B cell (primary cell): ENCODE measurements at regions not wholly inside any gene's neighbourhood (a gene's known extent, or its start where the extent isn't known, plus 50 kb on each side); places are given as distances from the start of the nearest gene placed in this dataset.

Experiments used
- ATAC-seq: fragments of 200-7000 bp; cut with Tn5 transposase; one replicate; pipeline ENCODE4 v1.10.0; 2021; ENCODE audit warnings: low read depth, mild to moderate bottlenecking, moderate number of reproducible peaks, moderate library complexity
- CTCF ChIA-PET: fragments of 350-600 bp; sonication (Branson Sonifier 250); formaldehyde crosslinking; loops from one replicate; lab custom pipeline; 2021; ENCODE audit warnings: antibody characterized with exemption, inconsistent platforms; lab: Charles Lee
- POLR2A ChIA-PET: fragments of 350-600 bp; sonication (Branson Sonifier 250); formaldehyde crosslinking; loops from one replicate; lab custom pipeline; 2021; ENCODE audit warnings: antibody characterized with exemption; lab: Charles Lee
- DNase-seq: peaks from one replicate; pipeline ENCODE4 v3.0.0; 2013
- H2AFZ ChIP-seq: 2 replicates; pipeline ENCODE4 v1.6.1; 2012; ENCODE audit warnings: mild to moderate bottlenecking, low read depth, low read length; ENCODE audit not compliant: insufficient read depth, poor library complexity, severe bottlenecking
- H3K27ac ChIP-seq, 2 donors: 1 replicate in 1 of 2; 2 replicates in 1 of 2; pipeline ENCODE4 v1.5.1; 2012 to 2013; ENCODE audit warnings: low read length in 2 of 2, mild to moderate bottlenecking in 2 of 2, moderate library complexity in 1 of 2
- H3K27me3 ChIP-seq, 4 experiments: fragments of 200-600 bp in 1 of 4; sonication (generic) in 1 of 4; replicated peaks in 1 of 4; 1 replicate in 2 of 4; 2 replicates in 2 of 4; pipeline versions ENCODE4 v1.6.1 to v1.7.0; 2013 to 2016; ENCODE audit warnings: low read length in 3 of 4, mild to moderate bottlenecking in 2 of 4, mixed read lengths in 1 of 4, moderate library complexity in 1 of 4; ENCODE audit not compliant: insufficient read depth in 4 of 4, control insufficient read depth in 3 of 4; ENCODE audit errors: control extremely low read depth in 1 of 4
- H3K36me3 ChIP-seq, 2 experiments: replicated peaks in 1 of 2; 1 replicate in 1 of 2; 2 replicates in 1 of 2; pipeline versions ENCODE4 v1.6.1 to v1.7.1; 2013; ENCODE audit warnings: low read length in 1 of 2; ENCODE audit not compliant: insufficient read depth in 2 of 2, control insufficient read depth in 1 of 2; ENCODE audit errors: control extremely low read depth in 1 of 2, extremely low read depth in 1 of 2
- H3K4me1 ChIP-seq, 2 donors: fragments of 200-600 bp in 1 of 2; sonication (generic) in 1 of 2; 1 replicate in 1 of 2; 2 replicates in 1 of 2; pipeline versions ENCODE4 v1.5.1 to v1.6.1; 2013 to 2017; ENCODE audit warnings: low read length in 2 of 2; ENCODE audit not compliant: control insufficient read depth in 2 of 2, insufficient read depth in 2 of 2
- H3K4me2 ChIP-seq: replicated peaks from 2 replicates; pipeline ENCODE3; 2012; ENCODE audit warnings: mild to moderate bottlenecking, low read depth, low read length; ENCODE audit not compliant: poor library complexity, severe bottlenecking
- H3K4me3 ChIP-seq, 5 experiments: fragments of 200-600 bp in 1 of 5; sonication (generic) in 1 of 5; 1 replicate in 3 of 5; 2 replicates in 2 of 5; pipeline versions ENCODE4 v1.5.1 to v1.7.0; 2011 to 2016; ENCODE audit warnings: low read length in 4 of 5, mild to moderate bottlenecking in 4 of 5, low read depth in 2 of 5, control low read depth in 1 of 5, moderate library complexity in 1 of 5; ENCODE audit not compliant: insufficient read depth in 1 of 5; ENCODE audit errors: control extremely low read depth in 1 of 5, extremely low read depth in 1 of 5
- H3K79me2 ChIP-seq: fragments of 200-600 bp; sonication (generic); one replicate; pipeline ENCODE4 v1.6.0; 2016; ENCODE audit warnings: low read length; ENCODE audit not compliant: control insufficient read depth, insufficient read depth
- H3K9ac ChIP-seq: fragments of 200-600 bp; sonication (generic); 2 replicates; pipeline ENCODE4 v1.6.1; 2017; ENCODE audit warnings: mild to moderate bottlenecking, low read length, moderate library complexity
- H3K9me3 ChIP-seq, 3 donors: one replicate each; pipeline versions ENCODE4 v1.6.1 to v1.7.1; 2013; ENCODE audit warnings: low read length in 2 of 3; ENCODE audit not compliant: control insufficient read depth in 2 of 3, insufficient read depth in 1 of 3; ENCODE audit errors: control extremely low read depth in 1 of 3
- H4K20me1 ChIP-seq: 2 replicates; pipeline ENCODE4 v1.6.0; 2012; ENCODE audit warnings: mild to moderate bottlenecking, low read length; ENCODE audit not compliant: insufficient read depth, control insufficient read depth, poor library complexity, severe bottlenecking
- H3K27ac Mint-ChIP-seq: one replicate; pipeline ENCODE4 v1.8.0; 2021; ENCODE audit warnings: mixed read lengths
- H3K27me3 Mint-ChIP-seq: one replicate; pipeline ENCODE4 v1.8.0; 2021; ENCODE audit warnings: mixed read lengths
- H3K4me1 Mint-ChIP-seq: one replicate; pipeline ENCODE4 v1.8.0; 2021; ENCODE audit warnings: mixed read lengths
- H3K4me3 Mint-ChIP-seq: one replicate; pipeline ENCODE4 v1.8.0; 2021; ENCODE audit warnings: mixed read lengths
- H3K9me3 Mint-ChIP-seq: one replicate; pipeline ENCODE4 v1.8.0; 2022; ENCODE audit warnings: mixed read lengths; ENCODE audit not compliant: insufficient read depth
- EZH2 ChIP-seq: IDR thresholded peaks from 2 replicates; pipeline ENCODE4 v1.6.1; 2012; ENCODE audit warnings: borderline replicate concordance, low read depth, mild to moderate bottlenecking, moderate library complexity, low read length; ENCODE audit not compliant: insufficient read depth, poor library complexity, severe bottlenecking
- WGBS: methylation state at CpG from one replicate; pipeline ENCODE4 v1.1.5; 2013; ENCODE audit warnings: missing lambda C conversion rate; ENCODE audit not compliant: insufficient coverage; 5-methylcytosine and 5-hydroxymethylcytosine counted together
- intact Hi-C: fragments of 100-400 bp; cut with micrococcal nuclease; formaldehyde crosslinking; loops from one replicate; pipeline ENCODE4 v1.10.0; 2022
- TF ChIP-seq, protein P1 (sequence below): fragments of 200-600 bp; IDR thresholded peaks from one replicate; pipeline ENCODE4 v1.8.0; 2022; ENCODE audit warnings: antibody characterized with exemption, mild to moderate bottlenecking

GRCh38 chrX:38856670-38857265 is 55.5 kb downstream of the MID1IP1 start:
- Mint-ChIP-seq H3K4me3 (no peak overlapping the region), H3K9me3 (no peaks in the 10 kb centered on the region), H3K4me1 (peaks cover 5% of the 10 kb centered on the region), H3K27ac (no peak overlapping the region), H3K27me3 (no peaks in the 10 kb centered on the region)
- TF ChIP-seq, protein P1, sequence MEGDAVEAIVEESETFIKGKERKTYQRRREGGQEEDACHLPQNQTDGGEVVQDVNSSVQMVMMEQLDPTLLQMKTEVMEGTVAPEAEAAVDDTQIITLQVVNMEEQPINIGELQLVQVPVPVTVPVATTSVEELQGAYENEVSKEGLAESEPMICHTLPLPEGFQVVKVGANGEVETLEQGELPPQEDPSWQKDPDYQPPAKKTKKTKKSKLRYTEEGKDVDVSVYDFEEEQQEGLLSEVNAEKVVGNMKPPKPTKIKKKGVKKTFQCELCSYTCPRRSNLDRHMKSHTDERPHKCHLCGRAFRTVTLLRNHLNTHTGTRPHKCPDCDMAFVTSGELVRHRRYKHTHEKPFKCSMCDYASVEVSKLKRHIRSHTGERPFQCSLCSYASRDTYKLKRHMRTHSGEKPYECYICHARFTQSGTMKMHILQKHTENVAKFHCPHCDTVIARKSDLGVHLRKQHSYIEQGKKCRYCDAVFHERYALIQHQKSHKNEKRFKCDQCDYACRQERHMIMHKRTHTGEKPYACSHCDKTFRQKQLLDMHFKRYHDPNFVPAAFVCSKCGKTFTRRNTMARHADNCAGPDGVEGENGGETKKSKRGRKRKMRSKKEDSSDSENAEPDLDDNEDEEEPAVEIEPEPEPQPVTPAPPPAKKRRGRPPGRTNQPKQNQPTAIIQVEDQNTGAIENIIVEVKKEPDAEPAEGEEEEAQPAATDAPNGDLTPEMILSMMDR, result no peak
- TF ChIP-seq EZH2, result no peak
- H3K9me3 ChIP-seq, result no peaks in the 10 kb centered on the region
- no peaks in the 10 kb centered on the region for H3K27me3 ChIP-seq
- H4K20me1 ChIP-seq, result no peaks in the 10 kb centered on the region
- 90% methylated on average over 2 of the region's 4 CpGs for WGBS
- H3K9ac ChIP-seq, result no peak overlapping the region
- intact Hi-C loops, result no loop called here
- no peak for DNase-seq
- no peak overlapping the region for H2AFZ ChIP-seq
- H3K27ac ChIP-seq, result no peak overlapping the region
- H3K4me3 ChIP-seq, result no peak overlapping the region
- no peak overlapping the region for H3K4me2 ChIP-seq
- POLR2A ChIA-PET, result interaction anchor here (0.6 kb wide), 1 partner anchor 34 kb away, joined by 3 read pairs; no protein-coding TSS in a partner anchor
- H3K36me3 ChIP-seq, result no peaks in the 10 kb centered on the region
- H3K4me1 ChIP-seq, result peaks cover 0 to 3% of the 10 kb centered on the region in 2 donors
- CTCF ChIA-PET, result no interaction called here
- no peak for ATAC-seq
- H3K79me2 ChIP-seq, result no peaks in the 10 kb centered on the region

DNA sequence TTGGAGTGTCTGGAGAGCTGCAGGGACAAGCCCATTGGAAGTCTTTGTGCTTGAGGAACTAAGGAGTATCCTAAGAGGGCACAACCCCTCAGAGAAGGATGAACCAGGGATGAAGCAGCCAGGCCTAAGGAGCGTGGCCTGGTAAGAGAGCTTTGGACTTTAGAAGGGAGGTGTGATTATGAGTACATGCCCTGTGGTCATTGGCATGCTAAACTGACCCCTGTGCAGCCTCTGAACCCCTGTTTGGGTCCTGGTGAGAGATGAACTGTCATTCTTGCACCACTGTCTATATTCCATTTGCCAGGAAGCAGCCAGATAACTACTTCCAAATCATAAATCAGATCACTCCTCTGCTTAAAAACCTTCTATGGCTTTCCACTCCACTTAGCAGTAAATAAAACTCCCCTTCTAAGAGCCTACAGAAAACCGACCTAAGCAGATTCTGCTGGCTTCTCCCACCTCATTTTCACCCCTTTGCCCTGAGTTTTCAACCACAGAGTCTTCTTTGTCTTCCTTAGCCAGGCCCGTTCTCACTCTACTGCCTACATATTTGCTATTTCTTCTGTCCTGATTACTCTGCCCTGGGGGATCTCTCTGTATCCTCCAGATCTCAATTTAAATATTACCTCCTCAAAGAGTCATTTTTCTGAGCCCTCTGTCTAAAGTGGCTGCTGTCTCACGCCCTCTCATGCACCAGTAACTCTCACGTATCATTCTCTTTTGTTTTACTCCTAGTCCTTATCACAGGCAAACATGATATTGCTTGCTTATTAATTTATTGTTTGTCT is 56.7 kb downstream of the MID1IP1 start:
- no peak overlapping the region for H3K9ac ChIP-seq
- Mint-ChIP-seq H3K9me3 (no peaks in the 10 kb centered on the region), H3K27me3 (no peaks in the 10 kb centered on the region), H3K4me1 (peaks cover 5% of the 10 kb centered on the region), H3K4me3 (no peak overlapping the region), H3K27ac (no peak overlapping the region)
- H3K36me3 ChIP-seq, result no peaks in the 10 kb centered on the region
- ATAC-seq (no peak), DNase-seq (no peak)
- no peak overlapping the region for H2AFZ ChIP-seq
- no peak overlapping the region for H3K4me2 ChIP-seq
- intact Hi-C loops, result no loop called here
- no peaks in the 10 kb centered on the region for H3K27me3 ChIP-seq
- WGBS, result 90% methylated on average over 3 of the region's 5 CpGs
- TF ChIP-seq, protein P1, result no peak
- TF ChIP-seq EZH2, result no peak
- ChIA-PET CTCF (no interaction called here), POLR2A (no interaction called here)
- H3K9me3 ChIP-seq, result no peaks in the 10 kb centered on the region
- peaks cover 0 to 3% of the 10 kb centered on the region in 2 donors for H3K4me1 ChIP-seq
- H4K20me1 ChIP-seq, result no peaks in the 10 kb centered on the region
- H3K79me2 ChIP-seq, result no peaks in the 10 kb centered on the region
- no peak overlapping the region for H3K4me3 ChIP-seq
- no peak overlapping the region for H3K27ac ChIP-seq
